Fibroblast of skin of scalp (primary cell): ENCODE measurements at regions not wholly inside any gene's neighbourhood (a gene's known extent, or its start where the extent isn't known, plus 50 kb on each side); places are given as distances from the start of the nearest gene placed in this dataset.

Experiments used
- DNase-seq: peaks from one replicate; pipeline ENCODE4 v3.0.0-alpha.2; 2013

DNA sequence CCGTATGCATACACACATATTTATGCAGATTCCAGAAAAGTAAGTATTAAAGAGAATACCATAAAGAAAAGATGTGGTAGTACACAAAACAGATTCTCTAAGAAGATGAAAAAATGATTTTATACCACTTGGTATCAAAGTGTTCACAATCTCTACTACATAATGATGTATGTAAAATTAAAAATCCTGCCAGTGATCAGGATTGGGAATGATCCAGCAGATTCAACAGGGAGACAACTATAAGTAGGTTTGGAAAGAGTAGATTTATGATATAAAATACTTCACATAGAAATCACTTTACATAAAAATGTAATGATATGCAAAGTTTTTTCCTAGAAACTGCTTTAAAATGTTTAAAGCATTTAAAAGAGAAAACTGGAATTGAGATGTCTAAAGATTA lies 447.0 kb downstream of the CNTNAP4 start:
- no peak for DNase-seq

DNA sequence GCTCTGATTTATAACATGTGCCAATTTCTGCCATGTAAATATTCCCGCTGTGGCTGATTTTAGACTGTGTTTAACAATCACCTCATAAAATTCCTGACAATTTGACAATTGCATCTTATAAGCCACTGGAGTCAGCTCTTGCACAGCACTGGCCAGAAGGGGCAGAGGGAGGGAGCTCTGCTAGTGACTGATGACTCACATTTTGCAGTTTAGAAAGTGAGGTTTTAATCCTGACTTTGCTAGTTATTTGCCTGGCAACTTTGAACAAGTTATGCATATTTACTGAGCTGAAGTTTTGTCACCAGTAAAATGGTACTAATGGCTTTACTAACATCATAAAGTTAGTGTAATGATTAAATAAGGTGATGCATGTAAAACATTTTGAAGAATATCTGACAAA lies 452.3 kb downstream of the CNTNAP4 start:
- DNase-seq: peak; percentile 1

DNA sequence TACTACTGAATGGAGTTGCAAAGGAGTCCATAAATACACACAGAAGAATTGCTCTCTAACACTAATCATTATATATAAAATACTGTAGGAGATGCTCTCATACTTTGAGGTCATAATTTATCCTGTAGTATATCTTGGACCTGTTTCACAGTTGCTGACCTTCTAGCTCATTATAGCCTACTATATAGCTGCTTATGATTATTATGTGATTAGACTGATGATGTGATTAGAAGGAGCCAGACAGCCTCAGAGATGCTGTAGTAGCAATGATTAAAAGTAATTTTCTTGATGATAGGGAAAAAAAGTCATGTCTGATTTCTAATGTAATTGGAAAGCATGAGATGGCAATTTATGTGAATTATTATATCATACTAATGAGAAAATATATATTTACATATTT lies 455.7 kb downstream of the CNTNAP4 start:
- no peak for DNase-seq

DNA sequence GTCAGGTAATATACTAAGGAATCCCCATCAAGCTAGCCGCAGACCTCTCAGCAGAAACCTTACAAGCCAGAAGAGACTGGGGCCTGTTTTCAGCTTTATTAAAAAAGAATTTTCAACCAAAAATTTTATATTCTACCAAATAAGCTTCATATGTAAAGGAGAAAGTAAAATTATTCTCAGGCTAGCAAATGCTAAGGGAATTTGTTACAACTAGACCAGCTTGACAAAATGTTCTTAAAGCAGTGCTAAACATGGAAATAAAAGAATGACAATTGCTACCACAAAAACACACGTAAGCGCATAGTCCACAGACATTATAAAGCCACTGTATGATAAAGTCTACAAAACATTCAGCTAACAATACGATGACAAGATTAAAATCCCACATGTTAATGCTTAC lies 449.4 kb upstream of the MON1B start:
- no peak for DNase-seq

DNA sequence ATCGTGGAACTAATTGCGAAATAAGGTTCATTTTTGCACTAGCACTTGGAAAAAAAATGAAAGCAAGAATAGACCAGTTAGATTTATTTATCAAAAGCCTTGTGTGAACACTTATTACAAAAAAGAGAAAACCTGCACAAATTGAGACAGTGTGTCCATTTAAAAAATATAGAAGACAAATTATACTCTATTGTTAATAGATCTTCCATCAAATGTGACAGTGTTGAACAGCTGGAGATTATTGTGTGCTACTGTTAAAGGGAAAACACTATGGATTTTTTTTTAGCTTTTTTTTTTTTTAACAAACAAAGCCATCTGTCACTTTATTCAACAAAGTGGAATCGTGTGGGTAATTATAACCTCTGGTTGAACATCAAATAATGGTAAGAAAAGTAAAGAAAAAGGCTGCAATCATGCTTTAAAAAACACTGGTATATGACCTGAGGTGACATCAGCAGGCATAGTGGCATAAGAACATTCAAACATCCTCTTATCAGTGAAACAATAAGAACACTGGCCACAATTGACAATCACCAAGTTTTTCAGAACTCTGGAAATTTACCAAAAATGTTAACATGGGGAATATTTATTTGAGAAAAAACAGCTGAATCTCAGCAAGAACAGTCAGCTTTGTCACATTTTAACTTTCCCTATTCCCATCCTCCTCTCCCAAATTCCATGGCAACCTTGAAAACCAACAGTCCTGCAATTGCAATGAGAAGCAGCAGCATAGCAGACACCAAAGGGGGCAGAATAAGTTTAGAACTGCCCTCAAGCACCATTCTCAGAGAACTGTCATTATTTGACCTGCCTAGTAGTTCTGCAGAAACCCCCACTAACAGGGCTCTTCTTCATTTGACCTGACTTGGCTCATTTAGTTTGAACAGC lies 442.3 kb upstream of the MON1B start:
- DNase-seq: no peak

DNA sequence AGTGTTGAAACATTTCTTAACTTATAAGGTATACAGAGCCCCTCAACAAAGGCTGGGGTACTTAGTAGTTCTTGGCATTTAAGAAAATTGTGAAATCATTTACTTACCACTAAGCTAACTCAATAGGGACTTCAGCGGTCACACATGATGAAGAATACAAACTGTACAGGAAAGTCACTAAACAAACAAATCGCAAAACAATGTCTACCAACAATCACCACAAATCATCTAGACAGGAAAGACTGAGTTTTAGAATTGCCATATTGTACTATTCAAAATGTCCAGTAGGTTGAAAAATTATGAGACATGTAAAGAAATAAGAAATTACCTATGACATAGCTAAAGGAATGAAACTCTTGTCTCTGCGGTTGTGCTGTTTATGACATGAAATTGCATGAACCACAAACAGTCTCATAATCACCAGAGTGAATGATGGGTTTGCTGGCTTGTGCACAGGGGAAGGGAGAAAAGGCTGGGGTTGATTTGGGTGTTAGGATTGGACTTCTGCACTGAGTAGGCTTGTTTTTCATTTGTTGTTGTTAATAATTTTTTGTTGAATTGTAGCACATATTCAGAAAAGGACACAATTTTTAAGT lies 441.1 kb upstream of the MON1B start:
- DNase-seq: no peak

DNA sequence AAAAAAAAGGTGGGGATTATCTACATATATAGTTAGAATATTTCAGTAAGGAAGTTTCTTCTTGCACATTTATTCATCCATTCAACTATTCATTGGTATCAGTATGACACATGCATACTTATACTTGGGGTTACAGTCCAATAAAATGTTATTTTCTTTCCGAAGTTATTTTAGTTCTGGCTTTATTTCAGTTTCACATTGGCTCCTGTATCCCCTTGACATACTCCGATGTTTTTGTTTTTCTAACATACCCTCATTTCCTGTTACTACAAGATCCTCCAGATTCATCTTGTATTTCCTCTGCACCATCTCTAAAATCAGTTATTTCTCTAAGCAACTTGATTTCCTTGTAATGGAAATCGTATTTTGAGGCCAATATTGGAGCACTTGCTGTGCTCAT lies 435.5 kb upstream of the MON1B start:
- DNase-seq: no peak

DNA sequence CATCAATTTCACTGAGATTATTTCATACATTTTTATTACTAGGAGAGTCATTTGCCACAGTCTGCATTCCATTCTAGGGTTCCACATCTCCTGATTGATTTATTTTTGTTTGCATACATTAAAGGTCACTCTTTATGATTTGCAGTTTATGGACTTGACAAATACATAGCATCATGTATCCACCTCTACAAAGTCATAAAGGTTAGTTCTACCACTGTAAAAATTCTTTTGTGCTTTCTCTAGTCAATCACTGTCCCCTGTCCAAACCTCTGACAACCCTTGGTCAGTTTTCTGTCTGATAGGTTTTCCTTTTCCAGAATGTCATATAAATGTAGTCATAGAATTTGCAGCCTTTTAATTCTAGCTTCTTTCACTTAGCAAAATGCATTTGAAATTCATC lies 434.6 kb upstream of the MON1B start:
- DNase-seq: no peak

DNA sequence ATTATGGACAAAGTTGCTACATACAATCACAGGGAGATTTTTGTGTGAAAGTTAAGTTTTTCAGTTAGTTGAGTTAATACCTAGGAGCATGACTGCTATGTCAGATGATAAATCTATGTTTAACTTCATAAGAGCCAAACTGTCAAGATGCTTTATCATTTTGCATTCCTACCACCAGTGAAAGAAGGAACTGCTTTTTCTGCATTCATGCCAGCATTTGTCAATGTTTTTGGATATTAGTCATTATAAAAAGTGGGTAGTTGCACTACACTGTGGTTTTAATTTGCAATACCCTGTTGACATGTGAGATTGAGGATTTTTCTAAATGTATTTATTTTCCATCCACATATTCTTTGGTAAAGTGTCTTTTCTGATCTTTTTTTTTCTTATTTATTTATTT lies 434.0 kb upstream of the MON1B start:
- DNase-seq: peak; percentile 11

DNA sequence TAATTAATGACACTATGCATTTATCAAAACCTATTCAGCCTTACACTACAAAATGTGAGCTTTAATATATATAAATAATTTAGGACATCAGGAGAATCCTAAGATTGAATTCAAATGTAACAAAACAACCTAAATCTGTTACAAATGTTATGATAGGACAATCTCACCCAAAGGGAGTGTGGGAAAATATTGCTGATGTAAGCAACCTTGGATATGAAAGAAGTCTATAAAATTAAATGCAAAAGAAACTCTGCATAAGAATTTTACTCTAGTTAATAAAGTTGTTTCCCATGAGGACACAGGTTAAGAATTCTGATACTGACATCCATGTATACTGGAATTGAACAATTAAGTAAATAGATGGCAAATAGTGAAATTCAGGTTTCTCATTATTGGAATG lies 424.5 kb upstream of the MON1B start:
- DNase-seq: no peak

DNA sequence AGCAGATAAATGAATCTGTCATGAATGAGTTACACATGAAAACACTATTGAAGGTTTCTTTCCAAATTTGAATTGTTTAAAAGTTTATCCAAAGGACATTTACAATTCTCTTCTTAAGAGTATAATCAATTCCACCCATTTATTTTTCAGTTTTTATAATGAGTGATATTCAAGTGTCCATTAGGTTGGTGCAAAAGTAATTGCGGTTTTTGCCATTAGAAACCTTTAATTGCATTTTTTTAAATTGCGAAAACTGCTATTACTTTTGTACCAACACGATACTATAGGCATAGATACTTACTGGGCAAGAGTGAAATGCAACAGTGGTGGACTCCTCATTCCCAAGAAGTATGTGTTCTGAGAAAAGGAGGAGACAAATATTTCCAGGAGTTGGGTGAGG lies 422.7 kb upstream of the MON1B start:
- no peak for DNase-seq

DNA sequence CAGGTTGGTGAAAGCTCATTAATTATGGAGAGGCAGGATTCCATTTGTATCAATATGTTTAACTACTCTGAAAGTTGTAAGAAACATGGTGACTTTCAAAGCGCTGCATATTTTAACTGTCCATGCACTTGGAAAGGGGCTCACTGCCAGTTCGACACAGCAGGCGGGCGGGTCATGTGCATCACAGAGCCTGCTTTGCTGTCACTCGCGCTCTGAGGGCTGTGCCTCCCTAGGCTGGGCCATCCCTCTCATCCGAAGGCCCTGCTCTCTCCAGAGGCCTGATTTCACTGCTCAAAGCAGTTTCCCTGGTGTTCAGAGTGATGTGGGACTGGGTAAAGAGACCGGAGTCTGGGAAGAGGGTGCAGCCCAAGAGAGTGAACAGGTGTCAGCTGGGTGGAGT lies 422.0 kb upstream of the MON1B start:
- DNase-seq: no peak

DNA sequence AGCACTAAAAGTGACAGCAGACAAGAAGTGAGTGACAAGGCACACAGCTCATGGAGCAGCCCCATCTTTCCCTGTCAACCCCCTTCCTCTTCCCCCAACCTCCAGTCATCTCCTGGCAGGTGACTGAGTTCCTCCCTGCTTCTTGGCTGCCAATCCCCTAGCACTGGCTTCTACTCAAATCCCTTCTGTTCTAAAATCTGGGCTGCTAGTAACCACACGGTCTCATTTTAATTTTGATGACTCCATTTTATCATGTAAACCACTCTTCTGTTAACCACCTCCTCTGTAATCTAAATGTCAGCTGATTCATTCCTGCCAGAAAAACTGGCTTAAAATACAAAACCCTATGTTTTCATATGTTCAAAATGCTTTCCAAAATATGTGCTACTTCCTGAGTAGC lies 419.8 kb upstream of the MON1B start:
- DNase-seq: no peak

DNA sequence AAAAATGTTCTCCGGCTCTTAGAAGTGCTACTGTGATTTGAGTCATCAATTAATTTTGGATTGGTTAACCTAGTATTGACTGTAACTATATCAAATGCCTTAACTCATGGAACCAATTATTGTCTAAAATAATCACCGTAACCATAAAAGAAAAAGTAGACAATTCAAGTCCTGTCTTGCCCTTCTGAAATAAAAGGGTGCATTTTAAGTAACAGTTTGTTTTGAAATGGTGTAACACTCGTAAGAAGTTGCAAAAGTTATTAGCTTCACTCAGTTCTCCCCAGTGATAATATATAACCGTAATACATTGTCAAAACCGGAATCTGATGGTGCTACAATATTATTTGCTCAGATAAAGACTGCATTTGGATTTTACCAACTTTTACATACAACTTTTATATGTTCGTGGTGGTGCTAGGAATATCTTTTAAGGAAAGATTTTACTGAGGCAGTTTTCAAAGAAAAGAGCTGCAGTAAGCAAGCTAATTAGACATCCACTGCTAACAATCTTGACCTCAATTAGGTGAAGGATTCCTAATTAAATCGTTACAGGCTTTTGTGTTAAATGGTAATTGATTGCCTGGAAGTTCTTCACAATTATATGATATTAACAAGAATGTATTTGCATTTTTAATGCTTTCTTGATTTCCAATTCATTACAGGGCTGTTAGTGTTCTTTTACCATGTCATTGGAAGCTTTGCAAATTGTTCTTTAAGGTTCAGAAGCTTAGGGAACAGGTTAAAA lies 413.1 kb upstream of the MON1B start:
- DNase-seq: no peak

DNA sequence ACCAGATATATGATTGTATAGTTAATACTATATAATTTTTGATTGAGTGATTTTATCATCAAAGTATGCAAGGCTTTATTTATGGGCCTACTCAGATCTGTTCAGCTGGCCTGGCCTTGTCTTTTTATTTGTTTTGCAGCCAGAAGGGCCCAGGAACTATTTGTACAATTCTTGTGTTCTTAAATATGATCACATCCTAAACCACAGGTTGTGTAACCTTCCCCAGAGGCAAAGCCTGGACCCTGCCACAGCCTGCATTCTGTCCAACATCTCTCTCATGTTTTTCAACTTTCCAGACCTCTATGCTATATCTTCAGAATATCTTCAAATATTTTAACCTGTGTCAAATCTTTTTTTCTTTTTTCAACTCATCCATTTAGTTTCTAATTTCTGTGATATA lies 410.4 kb upstream of the MON1B start:
- no peak for DNase-seq

DNA sequence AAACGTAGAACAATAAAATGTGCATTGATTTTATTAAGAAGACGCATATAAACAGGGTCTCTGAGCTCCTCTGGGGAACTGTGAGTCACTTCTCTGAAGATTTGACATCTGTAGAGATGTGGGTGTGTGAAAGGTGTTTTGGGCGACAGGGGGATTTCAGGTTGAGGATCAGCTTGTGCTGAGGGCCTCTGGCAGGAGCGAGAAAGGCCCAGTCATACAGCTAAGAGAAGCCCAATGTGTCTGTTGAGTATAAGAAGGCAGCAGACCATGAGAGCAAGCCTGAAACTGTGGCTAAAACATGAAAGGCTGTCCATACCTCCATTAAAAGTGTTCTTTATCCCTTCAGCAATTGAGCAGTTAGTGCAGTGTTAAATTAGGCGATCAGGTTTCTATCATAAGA lies 406.5 kb upstream of the MON1B start:
- no peak for DNase-seq

DNA sequence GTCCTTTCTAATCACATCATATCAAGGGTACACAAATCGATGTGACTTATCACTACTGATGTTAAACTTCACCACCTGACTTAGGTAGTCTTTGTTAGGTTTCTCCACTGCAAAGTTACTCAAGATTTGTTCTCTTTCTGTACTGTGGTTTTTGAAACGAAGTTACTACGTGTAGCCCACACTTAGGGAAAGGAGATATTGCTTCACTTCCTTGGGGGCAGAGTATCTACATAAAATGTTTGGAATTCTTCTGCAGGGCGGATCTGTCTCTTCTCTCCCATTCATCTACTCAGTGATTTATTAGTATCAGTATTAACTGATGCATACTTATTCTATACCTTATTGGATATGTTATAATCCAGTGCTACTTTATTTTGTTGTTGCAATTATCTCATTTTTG lies 403.6 kb upstream of the MON1B start:
- DNase-seq: no peak

DNA sequence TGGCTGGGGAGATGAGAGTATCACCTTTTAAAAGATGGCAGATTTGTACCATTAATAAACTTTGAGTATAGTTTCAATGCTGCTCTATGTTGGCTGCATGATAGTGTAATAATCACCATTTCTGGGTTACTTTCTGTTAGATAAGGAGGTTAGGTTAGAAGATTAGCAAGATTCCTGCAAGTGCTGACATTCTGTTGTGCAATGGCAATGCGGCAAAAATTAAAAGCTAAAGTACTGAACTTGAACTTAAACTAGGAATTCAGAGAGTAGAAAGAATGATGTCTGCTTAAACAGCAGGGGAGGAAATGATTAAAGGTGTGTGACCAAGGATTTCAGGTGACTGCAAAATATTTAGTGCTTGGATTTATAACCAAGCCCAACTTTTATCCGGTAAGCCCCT lies 399.8 kb upstream of the MON1B start:
- DNase-seq: no peak

DNA sequence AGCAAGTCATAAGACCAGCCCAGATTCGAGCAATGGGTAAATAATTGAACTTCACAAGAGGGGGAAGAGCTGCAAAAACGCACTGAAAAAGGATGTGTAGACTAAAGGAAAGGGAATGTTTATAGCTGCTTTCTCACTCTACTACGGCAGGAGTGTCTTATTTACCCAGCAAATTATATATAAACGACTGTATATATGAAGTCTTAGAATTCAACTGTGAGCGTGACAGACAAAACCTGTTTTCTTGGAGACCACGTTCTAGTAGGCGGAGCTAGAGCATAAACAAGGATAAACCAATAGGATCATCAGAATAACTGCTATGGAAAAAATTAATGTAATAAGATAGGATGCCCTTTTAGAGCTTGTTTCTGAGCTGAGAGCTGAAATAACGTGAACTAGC lies 394.6 kb upstream of the MON1B start:
- no peak for DNase-seq

DNA sequence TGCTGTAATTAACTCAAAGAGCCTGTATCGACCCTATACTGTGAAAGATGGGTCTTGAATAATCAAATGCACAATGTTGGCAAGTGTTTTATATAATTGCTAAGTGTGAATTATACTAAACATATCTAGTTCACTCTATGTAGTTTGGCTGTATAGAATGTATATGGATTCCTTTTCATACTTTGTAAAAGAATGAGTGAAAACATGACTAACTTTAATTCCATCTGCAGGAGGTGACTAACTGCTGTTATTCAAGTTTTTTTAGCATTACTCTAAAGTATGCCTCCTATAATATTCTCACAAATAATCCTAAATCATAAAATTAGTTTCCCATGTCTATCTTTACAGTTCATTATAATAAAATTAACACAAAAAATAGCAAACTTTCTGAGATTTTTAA lies 394.0 kb upstream of the MON1B start:
- no peak for DNase-seq

DNA sequence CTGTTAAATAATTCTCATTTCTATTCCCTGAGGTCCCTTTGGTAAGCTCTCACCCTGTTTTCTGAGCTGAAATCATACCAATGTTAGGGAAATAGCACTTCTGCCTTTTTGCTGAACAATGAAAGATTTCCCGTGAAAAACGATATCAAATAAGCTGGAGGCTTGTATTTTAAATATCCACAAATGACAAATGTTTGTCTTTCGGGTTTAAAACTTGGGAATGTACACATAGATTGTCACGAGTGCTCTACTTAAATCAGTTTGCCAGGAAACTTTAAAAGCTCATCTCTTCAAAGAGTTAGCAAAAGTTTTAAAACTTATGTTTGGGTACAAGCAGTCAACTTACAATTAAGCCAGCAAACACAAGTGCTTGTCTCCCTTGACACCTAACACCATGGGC lies 393.5 kb upstream of the MON1B start:
- no peak for DNase-seq

DNA sequence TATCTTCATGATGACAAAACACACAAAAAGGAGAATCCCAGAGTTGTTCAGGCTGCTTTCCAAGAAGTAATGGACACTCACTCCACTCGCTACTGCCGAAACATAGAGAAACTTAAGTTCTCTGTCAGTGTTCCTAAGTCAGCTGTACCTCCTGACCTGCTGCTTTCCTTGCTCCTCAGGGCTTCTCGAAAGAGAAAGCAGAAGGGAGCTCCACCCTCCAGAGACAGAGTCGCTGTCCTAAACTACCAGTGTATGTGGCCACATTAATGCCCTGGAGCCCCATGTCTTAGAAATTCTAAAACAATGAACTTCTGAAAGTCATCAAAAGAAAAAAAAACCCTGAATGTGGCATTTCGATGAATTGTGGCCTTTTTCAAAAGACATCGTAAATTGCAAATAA lies 390.8 kb upstream of the MON1B start:
- no peak for DNase-seq

DNA sequence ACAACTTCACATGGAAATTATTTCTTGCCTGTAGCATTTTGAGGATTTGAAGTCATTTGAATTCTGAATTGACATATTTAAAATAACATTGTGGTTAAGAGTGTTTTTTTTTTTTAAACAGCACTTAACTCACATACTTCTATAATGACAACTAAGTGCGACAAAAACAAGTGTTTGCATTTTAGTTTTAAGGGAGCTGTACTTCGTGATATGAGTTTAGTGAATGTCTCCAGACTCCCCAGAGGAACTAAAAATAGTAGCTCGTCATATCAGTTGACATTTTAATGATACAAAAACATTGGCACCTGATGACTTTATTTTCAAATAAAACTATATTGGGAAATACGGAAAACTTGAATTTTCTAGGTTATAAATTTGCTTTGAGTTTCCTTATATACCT lies 389.6 kb upstream of the MON1B start:
- DNase-seq: no peak

DNA sequence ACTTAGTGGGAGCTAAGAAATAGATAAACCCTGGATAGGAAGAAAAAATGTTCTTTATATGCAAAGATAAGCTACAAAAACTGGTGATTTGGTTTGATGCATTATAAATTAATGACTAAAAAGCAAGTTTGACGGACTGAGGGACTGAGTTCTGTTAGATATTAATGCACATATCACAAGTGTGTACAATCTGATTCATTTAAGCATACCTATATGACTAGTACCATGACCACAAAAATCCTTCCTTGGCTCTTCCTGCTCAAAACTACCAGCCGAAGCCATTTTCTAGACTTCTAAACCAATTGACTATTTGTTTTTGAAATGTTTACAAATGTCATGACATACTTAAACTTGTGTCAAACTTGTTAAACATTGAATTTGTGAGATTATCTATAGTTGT lies 374.5 kb upstream of the MON1B start:
- no peak for DNase-seq
